ENCODE measurements at regions not wholly inside any gene's neighbourhood (a gene's known extent, or its start where the extent isn't known, plus 50 kb on each side); places are given as distances from the start of the nearest gene placed in this dataset.

GRCh38 chr7:355568-355967 is 65.6 kb downstream of the FOXL3 start:
- no peaks in the 10 kb centered on the region for H3K4me1 ChIP-seq (ENCODE audit: insufficient read depth)
- no peak for DNase-seq (ENCODE audit: low spot score)
- H3K4me2 ChIP-seq: no peak overlapping the region
- no peak overlapping the region for H3K27ac ChIP-seq
- no peaks in the 10 kb centered on the region for H3K79me2 ChIP-seq
- H3K4me3 ChIP-seq: no peak overlapping the region
- no peak overlapping the region for H2AFZ ChIP-seq
- no peaks in the 10 kb centered on the region for H4K20me1 ChIP-seq (ENCODE audit: insufficient read depth, poor library complexity, severe bottlenecking)
- no peaks in the 10 kb centered on the region for H3K27me3 ChIP-seq
- H3K9me2 ChIP-seq (replicated peaks; ENCODE audit: insufficient read depth): no peaks in the 10 kb centered on the region
- H3K36me3 ChIP-seq (replicated peaks; ENCODE audit: insufficient read depth, low read depth): no peaks in the 10 kb centered on the region
- H3K9me3 ChIP-seq (ENCODE audit: low read depth): no peaks in the 10 kb centered on the region
- 98% methylated on average over 5 of the region's 5 CpGs for WGBS (ENCODE audit: low lambda C conversion rate, missing lambda C conversion rate)
- TF ChIP-seq CTCF (IDR thresholded peaks at IDR 0.05; ENCODE audit: poor library complexity) (no peak), EZH2phosphoT487 (IDR thresholded peaks at IDR 0.05; ENCODE audit: low read depth, severe bottlenecking, unreplicated experiment) (no peak), EZH2 (IDR thresholded peaks at IDR 0.05; ENCODE audit: borderline replicate concordance) (no peak)

- Histone ChIP-seq H3K9me2 (replicated peaks; ENCODE audit: insufficient read depth) (no peaks in the 10 kb centered on the region), H3K79me2 (no peaks in the 10 kb centered on the region), H3K36me3 (replicated peaks; ENCODE audit: insufficient read depth, low read depth) (no peaks in the 10 kb centered on the region), H3K4me3 (no peak overlapping the region), H4K20me1 (ENCODE audit: insufficient read depth, poor library complexity, severe bottlenecking) (no peaks in the 10 kb centered on the region), H3K4me1 (ENCODE audit: insufficient read depth) (no peaks in the 10 kb centered on the region), H3K27ac (no peak overlapping the region), H3K27me3 (no peaks in the 10 kb centered on the region), H3K9me3 (ENCODE audit: low read depth) (no peaks in the 10 kb centered on the region), H3K4me2 (no peak overlapping the region), H2AFZ (no peak overlapping the region)
- TF ChIP-seq EZH2 (IDR thresholded peaks at IDR 0.05; ENCODE audit: borderline replicate concordance): no peak
- no peak for TF ChIP-seq EZH2phosphoT487 (IDR thresholded peaks at IDR 0.05; ENCODE audit: low read depth, severe bottlenecking, unreplicated experiment)
- TF ChIP-seq CTCF (IDR thresholded peaks at IDR 0.05; ENCODE audit: poor library complexity): no peak
- DNase-seq (ENCODE audit: low spot score): no peak
- WGBS (ENCODE audit: low lambda C conversion rate, missing lambda C conversion rate): 88% methylated on average over 5 of the region's 5 CpGs
These were observed 66.1 kb downstream of the FOXL3 start for GRCh38 chr7:356087-356486.

GRCh38 chr7:356691-357462 is 66.9 kb downstream of the FOXL3 start:
- no peak overlapping the region for H2AFZ ChIP-seq
- H3K9me2 ChIP-seq (replicated peaks; ENCODE audit: insufficient read depth): no peaks in the 10 kb centered on the region
- no peak for DNase-seq (ENCODE audit: low spot score)
- H3K4me2 ChIP-seq: no peak overlapping the region
- H3K9me3 ChIP-seq (ENCODE audit: low read depth): no peaks in the 10 kb centered on the region
- no peaks in the 10 kb centered on the region for H3K36me3 ChIP-seq (replicated peaks; ENCODE audit: insufficient read depth, low read depth)
- H3K27me3 ChIP-seq: no peaks in the 10 kb centered on the region
- H3K79me2 ChIP-seq: no peaks in the 10 kb centered on the region
- no peaks in the 10 kb centered on the region for H4K20me1 ChIP-seq (ENCODE audit: insufficient read depth, poor library complexity, severe bottlenecking)
- TF ChIP-seq EZH2 (IDR thresholded peaks at IDR 0.05; ENCODE audit: borderline replicate concordance): no peak
- no peak for TF ChIP-seq EZH2phosphoT487 (IDR thresholded peaks at IDR 0.05; ENCODE audit: low read depth, severe bottlenecking, unreplicated experiment)
- peaks cover 1% of the 10 kb centered on the region for H3K4me1 ChIP-seq (ENCODE audit: insufficient read depth)
- H3K4me3 ChIP-seq: no peak overlapping the region
- H3K27ac ChIP-seq: no peak overlapping the region
- WGBS (ENCODE audit: low lambda C conversion rate, missing lambda C conversion rate): 84% methylated on average over 23 of the region's 24 CpGs

GRCh38 chr7:357531-358209 is 67.7 kb downstream of the FOXL3 start:
- DNase-seq (ENCODE audit: low spot score): no peak
- Histone ChIP-seq H3K27me3 (no peaks in the 10 kb centered on the region), H3K36me3 (replicated peaks; ENCODE audit: insufficient read depth, low read depth) (no peaks in the 10 kb centered on the region), H3K4me2 (no peak overlapping the region), H3K9me2 (replicated peaks; ENCODE audit: insufficient read depth) (no peaks in the 10 kb centered on the region), H3K79me2 (no peaks in the 10 kb centered on the region), H4K20me1 (ENCODE audit: insufficient read depth, poor library complexity, severe bottlenecking) (no peaks in the 10 kb centered on the region), H3K4me3 (no peak overlapping the region), H2AFZ (no peak overlapping the region), H3K4me1 (ENCODE audit: insufficient read depth) (peaks cover 7% of the 10 kb centered on the region), H3K27ac (no peak overlapping the region), H3K9me3 (ENCODE audit: low read depth) (no peaks in the 10 kb centered on the region)
- WGBS (ENCODE audit: low lambda C conversion rate, missing lambda C conversion rate): 89% methylated on average over 12 of the region's 12 CpGs
- no peak for TF ChIP-seq EZH2phosphoT487 (IDR thresholded peaks at IDR 0.05; ENCODE audit: low read depth, severe bottlenecking, unreplicated experiment)
- TF ChIP-seq CTCF (IDR thresholded peaks at IDR 0.05; ENCODE audit: poor library complexity): no peak
- no peak for TF ChIP-seq EZH2 (IDR thresholded peaks at IDR 0.05; ENCODE audit: borderline replicate concordance)

Measured in hepatocyte (in vitro differentiated cells).